Activated CD4-positive, alpha-beta T cell treated with anti-CD3 and anti-CD28 coated beads, Interleukin-2, amount 10 ng/mL, durations not matched to agents 24 days and 14 days (primary cell): ENCODE measurements at regions not wholly inside any gene's neighbourhood (a gene's known extent, or its start where the extent isn't known, plus 50 kb on each side); places are given as distances from the start of the nearest gene placed in this dataset.

Source experiments
- DNase-seq: peaks from one replicate; pipeline ENCODE4 v3.0.0; 2022
- H3K27ac Mint-ChIP-seq: one replicate; pipeline ENCODE4 v1.8.0; 2022; ENCODE audit warnings: mild to moderate bottlenecking, mixed read lengths
- H3K27me3 Mint-ChIP-seq: one replicate; pipeline ENCODE4 v1.8.0; 2022; ENCODE audit warnings: mixed read lengths
- H3K36me3 Mint-ChIP-seq: one replicate; pipeline ENCODE4 v1.8.0; 2022; ENCODE audit warnings: low read depth, mild to moderate bottlenecking, mixed read lengths
- H3K4me1 Mint-ChIP-seq: one replicate; pipeline ENCODE4 v1.8.0; 2021; ENCODE audit warnings: mixed read lengths
- H3K4me3 Mint-ChIP-seq: one replicate; pipeline ENCODE4 v1.8.0; 2022; ENCODE audit warnings: mild to moderate bottlenecking, moderate library complexity, mixed read lengths
- H3K9me3 Mint-ChIP-seq: one replicate; pipeline ENCODE4 v1.8.0; 2021; ENCODE audit warnings: mixed read lengths
- intact Hi-C: fragments of 100-400 bp; cut with micrococcal nuclease; formaldehyde crosslinking; loops from one replicate; pipeline ENCODE4 v1.15.1; 2023

- intact Hi-C loops, result no loop called here
- no peaks in the 10 kb centered on the region for H3K36me3 Mint-ChIP-seq
These were observed 141.4 kb downstream of the LRRC70 start for GRCh38 chr5:62720031-62720441.

GRCh38 chr5:62719061-62719720, 140.6 kb downstream of the LRRC70 start:
- intact Hi-C loops, result no loop called here

More at GRCh38 chr5:62720031-62720441, 141.4 kb downstream of the LRRC70 start:
- no peak for DNase-seq
- H3K4me3 Mint-ChIP-seq, result no peak overlapping the region
- no peak overlapping the region for H3K27ac Mint-ChIP-seq
- H3K27me3 Mint-ChIP-seq, result peaks cover 31% of the 10 kb centered on the region
- H3K9me3 Mint-ChIP-seq, result peaks cover 4% of the 10 kb centered on the region
- no peaks in the 10 kb centered on the region for H3K4me1 Mint-ChIP-seq

GRCh38 chr5:62718324-62718723, 139.7 kb downstream of the LRRC70 start:
- no peak overlapping the region for H3K27ac Mint-ChIP-seq
- H3K36me3 Mint-ChIP-seq, result no peaks in the 10 kb centered on the region
- no peak for DNase-seq
- intact Hi-C loops, result no loop called here
- H3K27me3 Mint-ChIP-seq, result peaks cover 28% of the 10 kb centered on the region
- H3K4me1 Mint-ChIP-seq, result no peaks in the 10 kb centered on the region
- H3K9me3 Mint-ChIP-seq, result peaks cover 4% of the 10 kb centered on the region
- no peak overlapping the region for H3K4me3 Mint-ChIP-seq

More at GRCh38 chr5:62719061-62719720, 140.6 kb downstream of the LRRC70 start:
- H3K27ac Mint-ChIP-seq, result no peak overlapping the region
- no peak for DNase-seq
- no peak overlapping the region for H3K4me3 Mint-ChIP-seq
- no peaks in the 10 kb centered on the region for H3K36me3 Mint-ChIP-seq
- peaks cover 4% of the 10 kb centered on the region for H3K9me3 Mint-ChIP-seq
- peaks cover 29% of the 10 kb centered on the region for H3K27me3 Mint-ChIP-seq
- H3K4me1 Mint-ChIP-seq, result no peaks in the 10 kb centered on the region

- intact Hi-C loops, result no loop called here
- Mint-ChIP-seq H3K36me3 (no peaks in the 10 kb centered on the region), H3K27me3 (peaks cover 25% of the 10 kb centered on the region), H3K9me3 (peaks cover 4% of the 10 kb centered on the region), H3K4me1 (no peaks in the 10 kb centered on the region), H3K4me3 (no peak overlapping the region), H3K27ac (no peak overlapping the region)
- DNase-seq, result no peak
These were observed 138.8 kb downstream of the LRRC70 start for GRCh38 chr5:62717301-62717933.

GRCh38 chr5:62714296-62714695, 135.7 kb downstream of the LRRC70 start:
- Mint-ChIP-seq H3K27ac (no peak overlapping the region), H3K4me1 (no peaks in the 10 kb centered on the region), H3K27me3 (peaks cover 14% of the 10 kb centered on the region), H3K9me3 (no peaks in the 10 kb centered on the region), H3K4me3 (no peak overlapping the region), H3K36me3 (no peaks in the 10 kb centered on the region)
- no peak for DNase-seq
- intact Hi-C loops, result no loop called here

GRCh38 chr5:62708481-62709325, 130.1 kb downstream of the LRRC70 start:
- intact Hi-C loops, result no loop called here
- Mint-ChIP-seq H3K4me3 (no peak overlapping the region), H3K36me3 (no peaks in the 10 kb centered on the region), H3K9me3 (no peaks in the 10 kb centered on the region), H3K27me3 (peaks cover 2% of the 10 kb centered on the region), H3K4me1 (no peaks in the 10 kb centered on the region), H3K27ac (no peak overlapping the region)
- no peak for DNase-seq

GRCh38 chr5:62707563-62707962, 128.9 kb downstream of the LRRC70 start:
- no peak overlapping the region for H3K27ac Mint-ChIP-seq
- H3K9me3 Mint-ChIP-seq, result no peaks in the 10 kb centered on the region
- no peak overlapping the region for H3K4me3 Mint-ChIP-seq
- DNase-seq, result no peak
- no peaks in the 10 kb centered on the region for H3K36me3 Mint-ChIP-seq
- intact Hi-C loops, result no loop called here
- peaks cover 2% of the 10 kb centered on the region for H3K27me3 Mint-ChIP-seq
- no peaks in the 10 kb centered on the region for H3K4me1 Mint-ChIP-seq

GRCh38 chr5:62707131-62707530, 128.5 kb downstream of the LRRC70 start:
- no peak for DNase-seq
- H3K9me3 Mint-ChIP-seq, result no peaks in the 10 kb centered on the region
- peaks cover 2% of the 10 kb centered on the region for H3K27me3 Mint-ChIP-seq
- no peaks in the 10 kb centered on the region for H3K36me3 Mint-ChIP-seq
- intact Hi-C loops, result no loop called here
- no peaks in the 10 kb centered on the region for H3K4me1 Mint-ChIP-seq
- H3K27ac Mint-ChIP-seq, result no peak overlapping the region
- H3K4me3 Mint-ChIP-seq, result no peak overlapping the region

- no peak for DNase-seq
- Mint-ChIP-seq H3K27ac (no peak overlapping the region), H3K27me3 (no peaks in the 10 kb centered on the region), H3K4me3 (no peak overlapping the region), H3K36me3 (no peaks in the 10 kb centered on the region), H3K9me3 (no peaks in the 10 kb centered on the region), H3K4me1 (no peaks in the 10 kb centered on the region)
- intact Hi-C loops, result no loop called here
These were observed 126.4 kb downstream of the LRRC70 start for GRCh38 chr5:62705022-62705421.

- Mint-ChIP-seq H3K27ac (no peak overlapping the region), H3K4me1 (no peaks in the 10 kb centered on the region), H3K4me3 (no peak overlapping the region), H3K9me3 (no peaks in the 10 kb centered on the region), H3K27me3 (no peaks in the 10 kb centered on the region), H3K36me3 (no peaks in the 10 kb centered on the region)
- intact Hi-C loops, result no loop called here
- DNase-seq, result no peak
These were observed 123.5 kb downstream of the LRRC70 start for GRCh38 chr5:62702126-62702525.

- Mint-ChIP-seq H3K27me3 (no peaks in the 10 kb centered on the region), H3K4me3 (no peak overlapping the region), H3K36me3 (no peaks in the 10 kb centered on the region), H3K4me1 (no peaks in the 10 kb centered on the region), H3K9me3 (no peaks in the 10 kb centered on the region), H3K27ac (no peak overlapping the region)
- DNase-seq, result no peak
- intact Hi-C loops, result no loop called here
These were observed 122.4 kb downstream of the LRRC70 start for GRCh38 chr5:62701036-62701435.

- H3K4me1 Mint-ChIP-seq, result no peaks in the 10 kb centered on the region
- H3K4me3 Mint-ChIP-seq, result no peak overlapping the region
- no peaks in the 10 kb centered on the region for H3K36me3 Mint-ChIP-seq
These were observed 120.1 kb downstream of the LRRC70 start for GRCh38 chr5:62698756-62699155.

GRCh38 chr5:62695274-62695673, 116.7 kb downstream of the LRRC70 start:
- H3K27me3 Mint-ChIP-seq, result no peaks in the 10 kb centered on the region
- no peak for DNase-seq
- no peaks in the 10 kb centered on the region for H3K9me3 Mint-ChIP-seq
- H3K27ac Mint-ChIP-seq, result no peak overlapping the region
- intact Hi-C loops, result no loop called here
- H3K4me1 Mint-ChIP-seq, result peaks cover 2% of the 10 kb centered on the region
- H3K4me3 Mint-ChIP-seq, result no peak overlapping the region
- no peaks in the 10 kb centered on the region for H3K36me3 Mint-ChIP-seq

More at GRCh38 chr5:62698756-62699155, 120.1 kb downstream of the LRRC70 start:
- H3K27ac Mint-ChIP-seq, result no peak overlapping the region
- intact Hi-C loops, result no loop called here
- no peaks in the 10 kb centered on the region for H3K9me3 Mint-ChIP-seq
- H3K27me3 Mint-ChIP-seq, result no peaks in the 10 kb centered on the region
- no peak for DNase-seq
